Hepatocyte (in vitro differentiated cells): ENCODE measurements at regions not wholly inside any gene's neighbourhood (a gene's known extent, or its start where the extent isn't known, plus 50 kb on each side); places are given as distances from the start of the nearest gene placed in this dataset.

Experiments used
- EZH2 ChIP-seq: fragments of 200-600 bp; sonication (generic); IDR thresholded peaks from 2 replicates; pipeline ENCODE4 v1.6.1; 2016; ENCODE audit warnings: antibody characterized with exemption, mild to moderate bottlenecking, borderline replicate concordance
- EZH2phosphoT487 ChIP-seq: fragments of 200-600 bp; sonication (generic); IDR thresholded peaks from one replicate; pipeline ENCODE4 v1.6.1; 2018; ENCODE audit warnings: antibody characterized with exemption, mild to moderate bottlenecking, low read depth, moderate library complexity; ENCODE audit not compliant: unreplicated experiment, severe bottlenecking
- TF ChIP-seq, protein P1 (sequence below): fragments of 200-600 bp; sonication (generic); IDR thresholded peaks from 2 replicates; pipeline ENCODE4 v1.5.1; 2016; ENCODE audit warnings: antibody characterized with exemption, mild to moderate bottlenecking; ENCODE audit not compliant: poor library complexity

DNA sequence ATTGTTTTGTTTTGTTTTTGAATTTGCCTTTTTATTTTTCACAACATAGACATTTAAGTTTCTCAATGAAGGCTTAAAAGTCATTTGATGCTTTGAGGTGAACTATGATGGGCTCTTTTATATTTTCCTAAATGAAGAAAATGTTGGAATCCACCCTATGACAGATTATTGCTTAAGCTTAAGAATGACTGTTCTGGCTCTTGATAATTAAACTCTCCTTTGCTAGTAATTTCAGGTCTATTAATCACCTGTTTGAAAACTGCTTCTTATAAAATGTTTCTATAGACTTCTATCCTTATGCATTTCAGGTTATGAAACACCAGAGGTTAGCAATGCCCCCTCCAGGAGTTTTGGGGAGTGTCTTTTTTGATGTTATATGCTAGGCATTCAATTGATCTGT, 424.1 kb upstream of the DYNLRB2 start:
- TF ChIP-seq, protein P1, sequence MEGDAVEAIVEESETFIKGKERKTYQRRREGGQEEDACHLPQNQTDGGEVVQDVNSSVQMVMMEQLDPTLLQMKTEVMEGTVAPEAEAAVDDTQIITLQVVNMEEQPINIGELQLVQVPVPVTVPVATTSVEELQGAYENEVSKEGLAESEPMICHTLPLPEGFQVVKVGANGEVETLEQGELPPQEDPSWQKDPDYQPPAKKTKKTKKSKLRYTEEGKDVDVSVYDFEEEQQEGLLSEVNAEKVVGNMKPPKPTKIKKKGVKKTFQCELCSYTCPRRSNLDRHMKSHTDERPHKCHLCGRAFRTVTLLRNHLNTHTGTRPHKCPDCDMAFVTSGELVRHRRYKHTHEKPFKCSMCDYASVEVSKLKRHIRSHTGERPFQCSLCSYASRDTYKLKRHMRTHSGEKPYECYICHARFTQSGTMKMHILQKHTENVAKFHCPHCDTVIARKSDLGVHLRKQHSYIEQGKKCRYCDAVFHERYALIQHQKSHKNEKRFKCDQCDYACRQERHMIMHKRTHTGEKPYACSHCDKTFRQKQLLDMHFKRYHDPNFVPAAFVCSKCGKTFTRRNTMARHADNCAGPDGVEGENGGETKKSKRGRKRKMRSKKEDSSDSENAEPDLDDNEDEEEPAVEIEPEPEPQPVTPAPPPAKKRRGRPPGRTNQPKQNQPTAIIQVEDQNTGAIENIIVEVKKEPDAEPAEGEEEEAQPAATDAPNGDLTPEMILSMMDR = no peak
- TF ChIP-seq EZH2 = no peak
- no peak for TF ChIP-seq EZH2phosphoT487
